HEK293 (cell line): ENCODE measurements at regions not wholly inside any gene's neighbourhood (a gene's known extent, or its start where the extent isn't known, plus 50 kb on each side); places are given as distances from the start of the nearest gene placed in this dataset.

Source experiments
- CTCF ChIA-PET: fragments of 350-600 bp; formaldehyde crosslinking; extraction: SDS; loops from one replicate; lab custom pipeline; 2021; ENCODE audit warnings: antibody characterized with exemption; lab: Yijun Ruan, JAX
- POLR2A ChIA-PET: fragments of 300-600 bp; formaldehyde crosslinking; extraction: SDS; loops from one replicate; lab custom pipeline; 2020; ENCODE audit warnings: antibody characterized with exemption, inconsistent platforms; lab: Yijun Ruan, JAX
- H3K27ac ChIP-seq: fragments of 200-500 bp; sonication (Bioruptor generic); 2 replicates; pipeline ENCODE4 v1.5.1; 2014; ENCODE audit warnings: low read depth, low read length, control low read depth, inconsistent platforms; ENCODE audit errors: extremely low read depth
- H3K36me3 ChIP-seq, 2 experiments: fragments of 200-500 bp in 1 of 2; sonication (Bioruptor generic) in 1 of 2; 1 replicate in 1 of 2; 2 replicates in 1 of 2; pipeline ENCODE4 v1.5.1; 2014 to 2017; ENCODE audit warnings: inconsistent platforms in 2 of 2, low read length in 2 of 2; ENCODE audit not compliant: control insufficient read depth in 2 of 2, insufficient read depth in 1 of 2
- H3K4me1 ChIP-seq: fragments of 200-500 bp; sonication (Bioruptor generic); 2 replicates; pipeline ENCODE4 v1.5.1; 2014; ENCODE audit warnings: mild to moderate bottlenecking, low read length, inconsistent platforms; ENCODE audit not compliant: control insufficient read depth, insufficient read depth
- H3K4me3 ChIP-seq: 2 replicates; pipeline ENCODE4 v1.5.1; 2011; ENCODE audit warnings: low read depth, mild to moderate bottlenecking, control low read depth, low read length, moderate library complexity
- H3K9me3 ChIP-seq: fragments of 200-500 bp; sonication (Bioruptor generic); 2 replicates; pipeline ENCODE4 v1.5.1; 2014; ENCODE audit warnings: low read depth, low read length, inconsistent platforms; ENCODE audit not compliant: control insufficient read depth, insufficient read depth
- KLF1 ChIP-seq: fragments of 450-650 bp; formaldehyde crosslinking; IDR thresholded peaks from 2 replicates; pipeline ENCODE4 v1.5.1; 2016; ENCODE audit warnings: missing biosample characterization, missing genetic modification characterization
- KLF9 ChIP-seq: fragments of 450-650 bp; formaldehyde crosslinking; IDR thresholded peaks from 2 replicates; pipeline ENCODE4 v1.5.1; 2016; ENCODE audit warnings: missing biosample characterization, missing genetic modification characterization, low read depth
- PBX3 ChIP-seq: sonication (generic); formaldehyde crosslinking; IDR thresholded peaks from 2 replicates; pipeline ENCODE4 v1.8.1; 2022; ENCODE audit warnings: mild to moderate bottlenecking, moderate library complexity, missing genetic modification reagents
- PRDM1 ChIP-seq: fragments of 450-650 bp; formaldehyde crosslinking; IDR thresholded peaks from 2 replicates; pipeline ENCODE4; 2016; ENCODE audit warnings: missing biosample characterization, missing genetic modification characterization
- SALL2 ChIP-seq: fragments of 450-650 bp; formaldehyde crosslinking; IDR thresholded peaks from 2 replicates; pipeline ENCODE4 v1.5.0; 2017; ENCODE audit warnings: missing biosample characterization, mild to moderate bottlenecking, missing genetic modification characterization, borderline replicate concordance
- ZBTB21 ChIP-seq: fragments of 450-650 bp; formaldehyde crosslinking; IDR thresholded peaks from 2 replicates; pipeline ENCODE4 v1.5.1; 2017; ENCODE audit warnings: missing biosample characterization, missing genetic modification characterization
- ZNF132 ChIP-seq: fragments of 450-650 bp; formaldehyde crosslinking; IDR thresholded peaks from 2 replicates; pipeline ENCODE4 v1.5.1; 2017; ENCODE audit warnings: missing biosample characterization, missing genetic modification characterization, borderline replicate concordance
- ZNF155 ChIP-seq: fragments of 450-650 bp; formaldehyde crosslinking; IDR thresholded peaks from 2 replicates; pipeline ENCODE4 v1.5.1; 2016; ENCODE audit warnings: missing biosample characterization, missing genetic modification characterization
- ZNF24 ChIP-seq: fragments of 450-650 bp; formaldehyde crosslinking; IDR thresholded peaks from 2 replicates; pipeline ENCODE4 v1.5.1; 2016; ENCODE audit warnings: missing biosample characterization, missing genetic modification characterization
- ZNF335 ChIP-seq: fragments of 450-650 bp; formaldehyde crosslinking; conservative IDR thresholded peaks from 2 replicates; pipeline ENCODE4 v1.5.1; 2016; ENCODE audit warnings: missing biosample characterization, missing genetic modification characterization
- ZNF362 ChIP-seq: fragments of 450-650 bp; formaldehyde crosslinking; IDR thresholded peaks from 2 replicates; pipeline ENCODE4 v1.5.1; 2016; ENCODE audit warnings: missing biosample characterization, missing genetic modification characterization
- ZNF391 ChIP-seq: fragments of 450-650 bp; formaldehyde crosslinking; IDR thresholded peaks from 2 replicates; pipeline ENCODE4 v1.5.1; 2016; ENCODE audit warnings: low read depth, missing biosample characterization, missing genetic modification characterization, borderline replicate concordance
- ZNF416 ChIP-seq: fragments of 450-650 bp; formaldehyde crosslinking; IDR thresholded peaks from 2 replicates; pipeline ENCODE4 v1.5.1; 2016; ENCODE audit warnings: missing biosample characterization, missing genetic modification characterization
- ZNF48 ChIP-seq: fragments of 450-650 bp; formaldehyde crosslinking; IDR thresholded peaks from 2 replicates; pipeline ENCODE4 v1.5.1; 2016; ENCODE audit warnings: missing biosample characterization, missing genetic modification characterization
- ZNF549 ChIP-seq: fragments of 450-650 bp; IDR thresholded peaks from 2 replicates; pipeline ENCODE4 v1.5.1; 2018; ENCODE audit warnings: missing biosample characterization, missing genetic modification characterization, mild to moderate bottlenecking, inconsistent platforms, moderate library complexity
- ZNF658 ChIP-seq: fragments of 450-650 bp; formaldehyde crosslinking; IDR thresholded peaks from 2 replicates; pipeline ENCODE4; 2016; ENCODE audit warnings: missing biosample characterization, missing genetic modification characterization
- ZNF677 ChIP-seq: fragments of 450-650 bp; IDR thresholded peaks from 2 replicates; pipeline ENCODE4 v1.5.0; 2018; ENCODE audit warnings: missing biosample characterization, mild to moderate bottlenecking, missing genetic modification characterization, moderate library complexity
- ZNF701 ChIP-seq: fragments of 450-650 bp; formaldehyde crosslinking; IDR thresholded peaks from 2 replicates; pipeline ENCODE4 v1.5.1; 2016; ENCODE audit warnings: missing biosample characterization, missing genetic modification characterization
- ZNF707 ChIP-seq: fragments of 450-650 bp; formaldehyde crosslinking; IDR thresholded peaks from 2 replicates; pipeline ENCODE4 v1.5.1; 2016; ENCODE audit warnings: missing biosample characterization, missing genetic modification characterization
- ZNF747 ChIP-seq: fragments of 450-650 bp; formaldehyde crosslinking; IDR thresholded peaks from 2 replicates; pipeline ENCODE4 v1.5.1; 2016; ENCODE audit warnings: missing biosample characterization, missing genetic modification characterization
- ZNF768 ChIP-seq: fragments of 450-650 bp; formaldehyde crosslinking; IDR thresholded peaks from 2 replicates; pipeline ENCODE4 v1.5.1; 2018; ENCODE audit warnings: missing biosample characterization, mild to moderate bottlenecking, missing genetic modification characterization
- ZNF843 ChIP-seq: fragments of 450-650 bp; formaldehyde crosslinking; IDR thresholded peaks from 2 replicates; pipeline ENCODE4 v1.5.1; 2016; ENCODE audit warnings: missing biosample characterization, missing genetic modification characterization
- TF ChIP-seq, protein P1 (sequence below): fragments of 450-650 bp; formaldehyde crosslinking; IDR thresholded peaks from 2 replicates; pipeline ENCODE4; 2016; ENCODE audit warnings: missing biosample characterization, missing genetic modification characterization
- TF ChIP-seq, protein P2 (sequence below): fragments of 450-650 bp; formaldehyde crosslinking; IDR thresholded peaks from 2 replicates; pipeline ENCODE4 v1.5.1; 2017; ENCODE audit warnings: missing biosample characterization, missing genetic modification characterization
- TF ChIP-seq, protein P3 (sequence below): fragments of 450-650 bp; formaldehyde crosslinking; IDR thresholded peaks from 2 replicates; pipeline ENCODE4 v1.5.1; 2016; ENCODE audit warnings: missing biosample characterization, missing genetic modification characterization

GRCh38 chr11:70930215-70930614, 322.2 kb downstream of the SHANK2 start:
- Histone ChIP-seq H3K9me3 (no peaks in the 10 kb centered on the region), H3K4me3 (no peak overlapping the region), H3K36me3 (no peaks in the 10 kb centered on the region), H3K27ac (no peak overlapping the region), H3K4me1 (no peaks in the 10 kb centered on the region)
- ChIA-PET CTCF (interaction anchor here (0.5 kb wide), 1 partner anchor 403 kb away, joined by 4 read pairs; no protein-coding TSS in a partner anchor), POLR2A (no interaction called here)
- TF ChIP-seq PRDM1 (tag by site-specific recombination) (no peak), ZNF335 (tag by site-specific recombination) (no peak), ZNF155 (tag by site-specific recombination) (no peak), ZNF48 (tag by site-specific recombination) (no peak), ZNF747 (no peak), ZBTB21 (tag by site-specific recombination) (no peak), ZNF677 (tag by site-specific recombination) (no peak), ZNF24 (tag by site-specific recombination) (no peak), ZNF362 (tag by site-specific recombination) (no peak), ZNF707 (tag by site-specific recombination) (no peak), ZNF549 (no peak), SALL2 (tag by site-specific recombination) (no peak), ZNF701 (tag by site-specific recombination) (no peak), ZNF843 (tag by site-specific recombination) (no peak), ZNF658 (tag by site-specific recombination) (no peak), PBX3 (no peak), ZNF768 (tag by site-specific recombination) (no peak), KLF9 (tag by site-specific recombination) (no peak)
- TF ChIP-seq, protein P1, sequence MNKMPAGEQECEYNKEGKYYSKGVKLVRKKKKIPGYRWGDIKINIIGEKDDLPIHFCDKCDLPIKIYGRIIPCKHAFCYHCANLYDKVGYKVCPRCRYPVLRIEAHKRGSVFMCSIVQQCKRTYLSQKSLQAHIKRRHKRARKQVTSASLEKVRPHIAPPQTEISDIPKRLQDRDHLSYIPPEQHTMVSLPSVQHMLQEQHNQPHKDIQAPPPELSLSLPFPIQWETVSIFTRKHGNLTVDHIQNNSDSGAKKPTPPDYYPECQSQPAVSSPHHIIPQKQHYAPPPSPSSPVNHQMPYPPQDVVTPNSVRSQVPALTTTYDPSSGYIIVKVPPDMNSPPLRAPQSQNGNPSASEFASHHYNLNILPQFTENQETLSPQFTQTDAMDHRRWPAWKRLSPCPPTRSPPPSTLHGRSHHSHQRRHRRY (tag by site-specific recombination): no peak
- TF ChIP-seq, protein P2, sequence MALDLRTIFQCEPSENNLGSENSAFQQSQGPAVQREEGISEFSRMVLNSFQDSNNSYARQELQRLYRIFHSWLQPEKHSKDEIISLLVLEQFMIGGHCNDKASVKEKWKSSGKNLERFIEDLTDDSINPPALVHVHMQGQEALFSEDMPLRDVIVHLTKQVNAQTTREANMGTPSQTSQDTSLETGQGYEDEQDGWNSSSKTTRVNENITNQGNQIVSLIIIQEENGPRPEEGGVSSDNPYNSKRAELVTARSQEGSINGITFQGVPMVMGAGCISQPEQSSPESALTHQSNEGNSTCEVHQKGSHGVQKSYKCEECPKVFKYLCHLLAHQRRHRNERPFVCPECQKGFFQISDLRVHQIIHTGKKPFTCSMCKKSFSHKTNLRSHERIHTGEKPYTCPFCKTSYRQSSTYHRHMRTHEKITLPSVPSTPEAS (tag by site-specific recombination): no peak

- Histone ChIP-seq H3K9me3 (no peaks in the 10 kb centered on the region), H3K36me3 (no peaks in the 10 kb centered on the region), H3K4me1 (no peaks in the 10 kb centered on the region), H3K4me3 (no peak overlapping the region), H3K27ac (no peak overlapping the region)
- CTCF ChIA-PET: no interaction called here
- POLR2A ChIA-PET: no interaction called here
- TF ChIP-seq, protein P3, sequence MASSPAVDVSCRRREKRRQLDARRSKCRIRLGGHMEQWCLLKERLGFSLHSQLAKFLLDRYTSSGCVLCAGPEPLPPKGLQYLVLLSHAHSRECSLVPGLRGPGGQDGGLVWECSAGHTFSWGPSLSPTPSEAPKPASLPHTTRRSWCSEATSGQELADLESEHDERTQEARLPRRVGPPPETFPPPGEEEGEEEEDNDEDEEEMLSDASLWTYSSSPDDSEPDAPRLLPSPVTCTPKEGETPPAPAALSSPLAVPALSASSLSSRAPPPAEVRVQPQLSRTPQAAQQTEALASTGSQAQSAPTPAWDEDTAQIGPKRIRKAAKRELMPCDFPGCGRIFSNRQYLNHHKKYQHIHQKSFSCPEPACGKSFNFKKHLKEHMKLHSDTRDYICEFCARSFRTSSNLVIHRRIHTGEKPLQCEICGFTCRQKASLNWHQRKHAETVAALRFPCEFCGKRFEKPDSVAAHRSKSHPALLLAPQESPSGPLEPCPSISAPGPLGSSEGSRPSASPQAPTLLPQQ (tag by site-specific recombination): no peak
- TF ChIP-seq ZNF416 (tag by site-specific recombination) (no peak), ZNF391 (tag by site-specific recombination) (no peak), KLF1 (tag by site-specific recombination) (no peak), ZNF132 (no peak)
Measured at GRCh38 chr11:70931430-70931829, 320.9 kb downstream of the SHANK2 start.
